IMR-90 (cell line): ENCODE measurements at regions not wholly inside any gene's neighbourhood (a gene's known extent, or its start where the extent isn't known, plus 50 kb on each side); places are given as distances from the start of the nearest gene placed in this dataset.

ENCODE experiments used
- BHLHE40 ChIP-seq: fragments of 150-350 bp; IDR thresholded peaks from 2 replicates; pipeline ENCODE4 v1.6.1; 2016; ENCODE audit warnings: mild to moderate bottlenecking, low read depth, low read length
- CHD1 ChIP-seq: IDR thresholded peaks from 2 replicates; pipeline ENCODE4 v1.6.1; 2012; ENCODE audit warnings: low read depth, low read length, improper control_type of control experiment
- CTCF ChIP-seq: conservative IDR thresholded peaks from 2 replicates; pipeline ENCODE4 v1.5.1; 2012; ENCODE audit warnings: mild to moderate bottlenecking, low read depth, low read length, improper control_type of control experiment
- ELK1 ChIP-seq: fragments of 150-350 bp; IDR thresholded peaks from 2 replicates; pipeline ENCODE4 v1.6.1; 2016; ENCODE audit warnings: low read depth, mild to moderate bottlenecking, low read length, moderate library complexity, borderline replicate concordance
- FOS ChIP-seq: fragments of 150-350 bp; IDR thresholded peaks from 2 replicates; pipeline ENCODE4 v1.6.1; 2016; ENCODE audit warnings: low read depth, low read length
- MAFK ChIP-seq: IDR thresholded peaks from 2 replicates; pipeline ENCODE4 v1.6.1; 2012; ENCODE audit warnings: low read depth, low read length, improper control_type of control experiment
- POLR2A ChIP-seq: IDR thresholded peaks from 2 replicates; pipeline ENCODE4 v1.6.1; 2012; ENCODE audit warnings: mild to moderate bottlenecking, low read depth, low read length
- RAD21 ChIP-seq: IDR thresholded peaks from 2 replicates; pipeline ENCODE4 v1.6.1; 2012; ENCODE audit warnings: low read length, improper control_type of control experiment
- RFX5 ChIP-seq: IDR thresholded peaks from 2 replicates; pipeline ENCODE4 v1.8.0; 2012; ENCODE audit warnings: low read depth, mild to moderate bottlenecking, low read length, moderate library complexity
- SMC3 ChIP-seq: fragments of 150-350 bp; IDR thresholded peaks from 2 replicates; pipeline ENCODE4 v1.6.1; 2016; ENCODE audit warnings: low read depth, mild to moderate bottlenecking, antibody characterized with exemption, low read length, moderate library complexity

GRCh38 chr6:106901062-106901461, 73.5 kb downstream of the CD24 start:
- TF ChIP-seq CTCF (no peak), CHD1 (no peak), RFX5 (no peak), BHLHE40 (no peak), POLR2A (no peak), MAFK (no peak), RAD21 (no peak), SMC3 (no peak), FOS (no peak), ELK1 (no peak)
